Fibroblast of the aortic adventitia (primary cell): ENCODE measurements at regions not wholly inside any gene's neighbourhood (a gene's known extent, or its start where the extent isn't known, plus 50 kb on each side); places are given as distances from the start of the nearest gene placed in this dataset.

Source experiments
- DNase-seq: peaks from one replicate; pipeline ENCODE4 v3.0.0-alpha.2; 2010; ENCODE audit warnings: low read depth
- H3K4me3 ChIP-seq: 2 replicates; pipeline ENCODE4 v1.5.1; 2011; ENCODE audit warnings: low read depth, mild to moderate bottlenecking, control low read depth, low read length, moderate library complexity
- TF ChIP-seq, protein P1 (sequence below): IDR thresholded peaks from 2 replicates; pipeline ENCODE4 v1.5.1; 2011; ENCODE audit warnings: mild to moderate bottlenecking, low read length, control low read depth, inconsistent platforms; ENCODE audit not compliant: insufficient read depth

DNA sequence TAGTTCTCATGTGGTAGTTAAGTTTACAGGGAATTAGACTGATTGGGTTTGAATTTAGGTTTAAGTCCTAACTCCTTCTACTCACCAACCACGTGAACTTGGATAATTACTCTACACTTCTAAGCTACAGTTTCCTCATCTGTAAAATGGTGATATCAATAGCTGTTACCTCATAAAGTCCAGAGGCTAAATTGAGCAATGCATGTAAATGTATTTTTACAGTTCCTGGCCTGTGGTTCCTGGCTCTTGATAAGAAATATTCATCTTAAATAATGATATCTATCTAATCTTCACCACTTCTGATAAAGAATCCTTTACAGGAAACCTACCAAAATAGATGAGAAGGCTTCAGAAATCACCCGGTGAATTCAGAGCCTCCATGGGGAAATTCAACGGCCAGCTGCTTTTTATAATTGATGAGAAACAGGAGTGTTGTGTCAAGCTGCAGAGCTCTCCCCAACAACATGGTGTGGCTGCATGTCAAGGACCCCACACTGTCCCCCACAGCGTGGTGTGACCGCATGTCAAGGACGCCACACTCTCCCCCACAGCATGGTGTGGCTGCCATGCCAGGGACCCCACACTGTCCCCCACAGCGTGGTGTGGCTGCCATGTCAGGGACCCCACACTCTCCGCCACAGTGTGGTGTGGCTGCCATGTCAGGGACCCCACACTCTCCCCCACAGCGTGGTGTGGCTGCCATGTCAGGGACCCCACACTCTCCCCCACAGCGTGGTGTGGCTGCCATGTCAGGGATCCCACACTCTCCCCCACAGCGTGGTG, 80.8 kb upstream of the PEX5L start:
- peak; percentile 57 for DNase-seq
- H3K4me3 ChIP-seq: no peak overlapping the region
- TF ChIP-seq, protein P1, sequence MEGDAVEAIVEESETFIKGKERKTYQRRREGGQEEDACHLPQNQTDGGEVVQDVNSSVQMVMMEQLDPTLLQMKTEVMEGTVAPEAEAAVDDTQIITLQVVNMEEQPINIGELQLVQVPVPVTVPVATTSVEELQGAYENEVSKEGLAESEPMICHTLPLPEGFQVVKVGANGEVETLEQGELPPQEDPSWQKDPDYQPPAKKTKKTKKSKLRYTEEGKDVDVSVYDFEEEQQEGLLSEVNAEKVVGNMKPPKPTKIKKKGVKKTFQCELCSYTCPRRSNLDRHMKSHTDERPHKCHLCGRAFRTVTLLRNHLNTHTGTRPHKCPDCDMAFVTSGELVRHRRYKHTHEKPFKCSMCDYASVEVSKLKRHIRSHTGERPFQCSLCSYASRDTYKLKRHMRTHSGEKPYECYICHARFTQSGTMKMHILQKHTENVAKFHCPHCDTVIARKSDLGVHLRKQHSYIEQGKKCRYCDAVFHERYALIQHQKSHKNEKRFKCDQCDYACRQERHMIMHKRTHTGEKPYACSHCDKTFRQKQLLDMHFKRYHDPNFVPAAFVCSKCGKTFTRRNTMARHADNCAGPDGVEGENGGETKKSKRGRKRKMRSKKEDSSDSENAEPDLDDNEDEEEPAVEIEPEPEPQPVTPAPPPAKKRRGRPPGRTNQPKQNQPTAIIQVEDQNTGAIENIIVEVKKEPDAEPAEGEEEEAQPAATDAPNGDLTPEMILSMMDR: no peak

- TF ChIP-seq, protein P1: no peak
- H3K4me3 ChIP-seq: no peak overlapping the region
- DNase-seq: peak; percentile 45
Measured at GRCh38 chr3:180119567-180119966, 82.8 kb upstream of the PEX5L start.

DNA sequence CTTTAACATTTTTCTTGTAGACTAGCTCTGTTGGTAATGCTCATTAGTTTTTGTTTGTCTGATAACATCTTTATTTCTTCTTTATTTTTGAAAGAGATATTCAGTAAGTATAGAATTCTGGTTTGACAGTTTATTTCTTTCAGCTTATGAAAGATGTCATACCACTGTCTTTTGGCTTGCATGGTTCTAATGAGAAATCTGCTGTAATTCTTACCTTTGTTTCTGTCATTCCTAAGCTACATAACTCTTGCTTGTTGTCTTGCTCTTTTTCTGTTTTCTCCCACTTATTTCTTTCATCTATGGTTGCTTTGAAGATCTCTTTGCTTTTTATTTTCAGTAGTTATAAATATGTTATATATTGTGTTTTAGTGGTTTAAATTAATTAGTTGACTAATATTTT, 87.2 kb upstream of the PEX5L start:
- H3K4me3 ChIP-seq: no peak overlapping the region
- TF ChIP-seq, protein P1: no peak
- DNase-seq: no peak

- DNase-seq: no peak
- TF ChIP-seq, protein P1: no peak
- H3K4me3 ChIP-seq: no peak overlapping the region
Measured at GRCh38 chr3:180131169-180131568, 94.4 kb upstream of the PEX5L start.

GRCh38 chr3:180135101-180135500, 98.4 kb upstream of the PEX5L start:
- no peak overlapping the region for H3K4me3 ChIP-seq
- DNase-seq: no peak
- TF ChIP-seq, protein P1: no peak

- no peak overlapping the region for H3K4me3 ChIP-seq
- TF ChIP-seq, protein P1: no peak
- DNase-seq: no peak
Measured at GRCh38 chr3:180138871-180139270, 102.1 kb upstream of the PEX5L start.

GRCh38 chr3:180142041-180142440, 105.3 kb upstream of the PEX5L start:
- no peak overlapping the region for H3K4me3 ChIP-seq
- DNase-seq: peak; percentile 38
- TF ChIP-seq, protein P1: no peak
